Endodermal cell (in vitro differentiated cells): ENCODE measurements at regions not wholly inside any gene's neighbourhood (a gene's known extent, or its start where the extent isn't known, plus 50 kb on each side); places are given as distances from the start of the nearest gene placed in this dataset.
"Not testable (repeated sequence)": the region's sequence is repeated elsewhere in the genome, so short reads cannot be mapped to it uniquely, and the experiment has no call there.

Experiments
- DNase-seq: peaks from one replicate; pipeline ENCODE4 v3.0.0-alpha.2; 2017
- H3K27ac ChIP-seq: 2 replicates; pipeline ENCODE4 v1.5.1; 2013; ENCODE audit warnings: mild to moderate bottlenecking, low read depth, low read length, moderate library complexity
- H3K27me3 ChIP-seq: 2 replicates; pipeline ENCODE4 v1.6.1; 2013; ENCODE audit warnings: mild to moderate bottlenecking, low read length, moderate library complexity; ENCODE audit not compliant: insufficient read depth, control insufficient read depth, poor library complexity, severe bottlenecking
- H3K36me3 ChIP-seq: 2 replicates; pipeline ENCODE4 v1.7.0; 2013; ENCODE audit warnings: mild to moderate bottlenecking, low read length, moderate library complexity; ENCODE audit not compliant: control insufficient read depth, insufficient read depth
- H3K4me1 ChIP-seq: one replicate; pipeline ENCODE4 v1.7.0; 2013; ENCODE audit warnings: low read length; ENCODE audit not compliant: control insufficient read depth, insufficient read depth
- H3K4me3 ChIP-seq: 2 replicates; pipeline ENCODE4 v1.5.1; 2013; ENCODE audit warnings: mild to moderate bottlenecking, low read length, moderate library complexity
- H3K9ac ChIP-seq: 2 replicates; pipeline ENCODE4 v1.6.1; 2013; ENCODE audit warnings: mild to moderate bottlenecking, low read length, moderate library complexity; ENCODE audit not compliant: poor library complexity, severe bottlenecking; ENCODE audit errors: extremely low read depth
- H3K9me3 ChIP-seq: 2 replicates; pipeline ENCODE4 v1.6.1; 2013; ENCODE audit warnings: mild to moderate bottlenecking, low read length, moderate library complexity; ENCODE audit not compliant: control insufficient read depth
- H3K27ac Mint-ChIP-seq: 2 replicates; pipeline ENCODE4 v1.8.0; 2020; ENCODE audit warnings: mixed read lengths
- H3K27me3 Mint-ChIP-seq: 2 replicates; pipeline ENCODE4 v1.8.0; 2021; ENCODE audit warnings: mild to moderate bottlenecking, mixed read lengths; ENCODE audit not compliant: insufficient read depth
- H3K36me3 Mint-ChIP-seq: 2 replicates; pipeline ENCODE4 v1.8.0; 2020; ENCODE audit warnings: low read depth, mixed read lengths
- H3K4me1 Mint-ChIP-seq: 2 replicates; pipeline ENCODE4 v1.8.0; 2020; ENCODE audit warnings: mixed read lengths
- H3K4me3 Mint-ChIP-seq: 2 replicates; pipeline ENCODE4 v1.8.0; 2020; ENCODE audit warnings: mild to moderate bottlenecking, moderate library complexity, mixed read lengths
- H3K9me3 Mint-ChIP-seq: 2 replicates; pipeline ENCODE4 v1.8.0; 2020; ENCODE audit warnings: mild to moderate bottlenecking, mixed read lengths
- CTCF ChIP-seq: fragments of 200-600 bp; sonication (generic); conservative IDR thresholded peaks from 2 replicates; pipeline ENCODE4 v1.5.0; 2021; ENCODE audit warnings: antibody characterized with exemption, mild to moderate bottlenecking
- WGBS, 2 experiments: methylation state at CpG; one replicate each; pipeline versions ENCODE4 v1.1.5 to v1.1.7; 2013; ENCODE audit warnings: missing lambda C conversion rate in 2 of 2, mixed read lengths in 1 of 2; ENCODE audit not compliant: insufficient coverage in 1 of 2, insufficient read length in 1 of 2; 5-methylcytosine and 5-hydroxymethylcytosine counted together

- Mint-ChIP-seq H3K36me3 (no peaks in the 10 kb centered on the region), H3K27me3 (no peaks in the 10 kb centered on the region), H3K4me1 (no peaks in the 10 kb centered on the region), H3K9me3 (no peaks in the 10 kb centered on the region), H3K27ac (no peak overlapping the region), H3K4me3 (no peak overlapping the region)
- H3K9me3 ChIP-seq, result no peaks in the 10 kb centered on the region
- no peak overlapping the region for H3K4me3 ChIP-seq
- H3K9ac ChIP-seq, result no peak overlapping the region
- H3K27me3 ChIP-seq, result no peaks in the 10 kb centered on the region
- no peak overlapping the region for H3K27ac ChIP-seq
- H3K36me3 ChIP-seq, result no peaks in the 10 kb centered on the region
- H3K4me1 ChIP-seq, result no peaks in the 10 kb centered on the region
- 90% methylated on average over 1 of the region's 1 CpG; no CpG with 5 or more reads in 1 of the 2 experiments for WGBS, 2 experiments
- no peak for DNase-seq
- no peak for TF ChIP-seq CTCF
These were observed 375.0 kb upstream of the SEMA3C start for GRCh38 chr7:81293806-81294205.

- not testable (repeated sequence) for H3K36me3 ChIP-seq, H3K9ac ChIP-seq, DNase-seq, H3K4me1 ChIP-seq, H3K9me3 Mint-ChIP-seq, H3K4me3 ChIP-seq, H3K27me3 ChIP-seq, H3K36me3 Mint-ChIP-seq, H3K9me3 ChIP-seq, H3K27ac Mint-ChIP-seq, H3K4me3 Mint-ChIP-seq, H3K27me3 Mint-ChIP-seq, H3K27ac ChIP-seq, H3K4me1 Mint-ChIP-seq
- 84 to 87% methylated on average over 2 of the region's 4 CpGs for WGBS, 2 experiments
These were observed 367.9 kb upstream of the SEMA3C start for GRCh38 chr7:81286754-81287153.

- Mint-ChIP-seq H3K36me3 (no peaks in the 10 kb centered on the region), H3K27me3 (no peaks in the 10 kb centered on the region), H3K4me1 (no peaks in the 10 kb centered on the region), H3K9me3 (peaks cover 3% of the 10 kb centered on the region), H3K27ac (no peak overlapping the region), H3K4me3 (no peak overlapping the region)
- WGBS, 2 experiments, result 100% methylated on average over 1 to 4 of the region's 4 CpGs
- DNase-seq, result no peak
- H3K27me3 ChIP-seq, result no peaks in the 10 kb centered on the region
- H3K4me1 ChIP-seq, result no peaks in the 10 kb centered on the region
- no peaks in the 10 kb centered on the region for H3K9me3 ChIP-seq
- H3K9ac ChIP-seq, result no peak overlapping the region
- H3K4me3 ChIP-seq, result no peak overlapping the region
- TF ChIP-seq CTCF, result no peak
- H3K27ac ChIP-seq, result no peak overlapping the region
- no peaks in the 10 kb centered on the region for H3K36me3 ChIP-seq
These were observed 366.5 kb upstream of the SEMA3C start for GRCh38 chr7:81285142-81285871.

- no peak overlapping the region for H3K27ac ChIP-seq
- 93 to 100% methylated on average over 1 of the region's 1 CpG for WGBS, 2 experiments
- H3K4me1 ChIP-seq, result no peaks in the 10 kb centered on the region
- no peaks in the 10 kb centered on the region for H3K4me1 Mint-ChIP-seq
- no peaks in the 10 kb centered on the region for H3K9me3 ChIP-seq
- DNase-seq, result no peak
- peaks cover 3% of the 10 kb centered on the region for H3K9me3 Mint-ChIP-seq
- no peaks in the 10 kb centered on the region for H3K27me3 ChIP-seq
- TF ChIP-seq CTCF, result no peak
- no peak overlapping the region for H3K27ac Mint-ChIP-seq
- no peaks in the 10 kb centered on the region for H3K27me3 Mint-ChIP-seq
- no peak overlapping the region for H3K4me3 Mint-ChIP-seq
- no peak overlapping the region for H3K4me3 ChIP-seq
- H3K36me3 ChIP-seq, result no peaks in the 10 kb centered on the region
- H3K36me3 Mint-ChIP-seq, result no peaks in the 10 kb centered on the region
- no peak overlapping the region for H3K9ac ChIP-seq
These were observed 365.7 kb upstream of the SEMA3C start for GRCh38 chr7:81284576-81284975.
